ENCODE measurements at regions not wholly inside any gene's neighbourhood (a gene's known extent, or its start where the extent isn't known, plus 50 kb on each side); places are given as distances from the start of the nearest gene placed in this dataset.

DNA sequence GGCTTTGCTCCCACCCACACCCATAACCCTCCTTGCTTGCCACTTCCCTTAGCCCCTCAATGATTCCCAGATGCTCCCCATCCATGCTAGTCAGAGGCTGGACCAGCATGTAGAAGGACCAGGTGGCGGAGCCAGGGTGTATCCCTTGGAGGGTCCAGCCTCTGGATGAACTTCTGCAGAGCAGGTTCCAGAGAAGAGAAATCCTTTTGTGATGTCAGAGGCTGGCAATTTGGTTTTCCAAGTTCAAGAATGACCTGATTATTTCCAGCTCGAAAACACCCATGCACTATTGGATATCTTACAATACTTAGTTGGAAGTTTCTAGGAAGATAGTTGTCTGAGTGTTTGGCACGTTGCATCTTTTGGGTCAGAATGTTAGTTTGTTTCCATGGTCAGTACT, 168.3 kb upstream of the RPS6KA3 start:
- no peak for TF ChIP-seq EZH2 (IDR thresholded peaks at IDR 0.05)
- TF ChIP-seq YY1 (IDR thresholded peaks at IDR 0.05; ENCODE audit: extremely low read depth, insufficient replicate concordance, low read depth, low read length): no peak
- TF ChIP-seq, protein P1, sequence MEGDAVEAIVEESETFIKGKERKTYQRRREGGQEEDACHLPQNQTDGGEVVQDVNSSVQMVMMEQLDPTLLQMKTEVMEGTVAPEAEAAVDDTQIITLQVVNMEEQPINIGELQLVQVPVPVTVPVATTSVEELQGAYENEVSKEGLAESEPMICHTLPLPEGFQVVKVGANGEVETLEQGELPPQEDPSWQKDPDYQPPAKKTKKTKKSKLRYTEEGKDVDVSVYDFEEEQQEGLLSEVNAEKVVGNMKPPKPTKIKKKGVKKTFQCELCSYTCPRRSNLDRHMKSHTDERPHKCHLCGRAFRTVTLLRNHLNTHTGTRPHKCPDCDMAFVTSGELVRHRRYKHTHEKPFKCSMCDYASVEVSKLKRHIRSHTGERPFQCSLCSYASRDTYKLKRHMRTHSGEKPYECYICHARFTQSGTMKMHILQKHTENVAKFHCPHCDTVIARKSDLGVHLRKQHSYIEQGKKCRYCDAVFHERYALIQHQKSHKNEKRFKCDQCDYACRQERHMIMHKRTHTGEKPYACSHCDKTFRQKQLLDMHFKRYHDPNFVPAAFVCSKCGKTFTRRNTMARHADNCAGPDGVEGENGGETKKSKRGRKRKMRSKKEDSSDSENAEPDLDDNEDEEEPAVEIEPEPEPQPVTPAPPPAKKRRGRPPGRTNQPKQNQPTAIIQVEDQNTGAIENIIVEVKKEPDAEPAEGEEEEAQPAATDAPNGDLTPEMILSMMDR (IDR thresholded peaks at IDR 0.05 in 2 of 3, conservative IDR thresholded peaks at IDR 0.05 in 1 of 3; ENCODE audit: borderline replicate concordance in 1 of 3, insufficient read depth in 1 of 3, low read depth in 2 of 3, low read length in 2 of 3): no peak
- TF ChIP-seq SP1 (IDR thresholded peaks at IDR 0.05; ENCODE audit: low read depth): no peak
- TF ChIP-seq SIN3A (IDR thresholded peaks at IDR 0.05; ENCODE audit: low read depth): no peak
- TF ChIP-seq POLR2A (IDR thresholded peaks at IDR 0.05; ENCODE audit: borderline replicate concordance, extremely low read depth, insufficient read depth, insufficient read length): no peak
- TF ChIP-seq, protein P2, sequence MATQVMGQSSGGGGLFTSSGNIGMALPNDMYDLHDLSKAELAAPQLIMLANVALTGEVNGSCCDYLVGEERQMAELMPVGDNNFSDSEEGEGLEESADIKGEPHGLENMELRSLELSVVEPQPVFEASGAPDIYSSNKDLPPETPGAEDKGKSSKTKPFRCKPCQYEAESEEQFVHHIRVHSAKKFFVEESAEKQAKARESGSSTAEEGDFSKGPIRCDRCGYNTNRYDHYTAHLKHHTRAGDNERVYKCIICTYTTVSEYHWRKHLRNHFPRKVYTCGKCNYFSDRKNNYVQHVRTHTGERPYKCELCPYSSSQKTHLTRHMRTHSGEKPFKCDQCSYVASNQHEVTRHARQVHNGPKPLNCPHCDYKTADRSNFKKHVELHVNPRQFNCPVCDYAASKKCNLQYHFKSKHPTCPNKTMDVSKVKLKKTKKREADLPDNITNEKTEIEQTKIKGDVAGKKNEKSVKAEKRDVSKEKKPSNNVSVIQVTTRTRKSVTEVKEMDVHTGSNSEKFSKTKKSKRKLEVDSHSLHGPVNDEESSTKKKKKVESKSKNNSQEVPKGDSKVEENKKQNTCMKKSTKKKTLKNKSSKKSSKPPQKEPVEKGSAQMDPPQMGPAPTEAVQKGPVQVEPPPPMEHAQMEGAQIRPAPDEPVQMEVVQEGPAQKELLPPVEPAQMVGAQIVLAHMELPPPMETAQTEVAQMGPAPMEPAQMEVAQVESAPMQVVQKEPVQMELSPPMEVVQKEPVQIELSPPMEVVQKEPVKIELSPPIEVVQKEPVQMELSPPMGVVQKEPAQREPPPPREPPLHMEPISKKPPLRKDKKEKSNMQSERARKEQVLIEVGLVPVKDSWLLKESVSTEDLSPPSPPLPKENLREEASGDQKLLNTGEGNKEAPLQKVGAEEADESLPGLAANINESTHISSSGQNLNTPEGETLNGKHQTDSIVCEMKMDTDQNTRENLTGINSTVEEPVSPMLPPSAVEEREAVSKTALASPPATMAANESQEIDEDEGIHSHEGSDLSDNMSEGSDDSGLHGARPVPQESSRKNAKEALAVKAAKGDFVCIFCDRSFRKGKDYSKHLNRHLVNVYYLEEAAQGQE (IDR thresholded peaks at IDR 0.05; ENCODE audit: low read depth): no peak
- TF ChIP-seq, protein P3, sequence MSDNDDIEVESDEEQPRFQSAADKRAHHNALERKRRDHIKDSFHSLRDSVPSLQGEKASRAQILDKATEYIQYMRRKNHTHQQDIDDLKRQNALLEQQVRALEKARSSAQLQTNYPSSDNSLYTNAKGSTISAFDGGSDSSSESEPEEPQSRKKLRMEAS (IDR thresholded peaks at IDR 0.05): no peak
- TF ChIP-seq POLR2AphosphoS5 (IDR thresholded peaks at IDR 0.05; ENCODE audit: low read depth, low read length): no peak
- TF ChIP-seq ZNF274 (IDR thresholded peaks at IDR 0.05; ENCODE audit: low read depth, low read length): no peak
- TF ChIP-seq CEBPB (IDR thresholded peaks at IDR 0.05; ENCODE audit: low read depth): no peak
- no peak for TF ChIP-seq FOSL1 (IDR thresholded peaks at IDR 0.05; ENCODE audit: low read depth)
